ENCODE measurements at regions not wholly inside any gene's neighbourhood (a gene's known extent, or its start where the extent isn't known, plus 50 kb on each side); places are given as distances from the start of the nearest gene placed in this dataset.

DNA sequence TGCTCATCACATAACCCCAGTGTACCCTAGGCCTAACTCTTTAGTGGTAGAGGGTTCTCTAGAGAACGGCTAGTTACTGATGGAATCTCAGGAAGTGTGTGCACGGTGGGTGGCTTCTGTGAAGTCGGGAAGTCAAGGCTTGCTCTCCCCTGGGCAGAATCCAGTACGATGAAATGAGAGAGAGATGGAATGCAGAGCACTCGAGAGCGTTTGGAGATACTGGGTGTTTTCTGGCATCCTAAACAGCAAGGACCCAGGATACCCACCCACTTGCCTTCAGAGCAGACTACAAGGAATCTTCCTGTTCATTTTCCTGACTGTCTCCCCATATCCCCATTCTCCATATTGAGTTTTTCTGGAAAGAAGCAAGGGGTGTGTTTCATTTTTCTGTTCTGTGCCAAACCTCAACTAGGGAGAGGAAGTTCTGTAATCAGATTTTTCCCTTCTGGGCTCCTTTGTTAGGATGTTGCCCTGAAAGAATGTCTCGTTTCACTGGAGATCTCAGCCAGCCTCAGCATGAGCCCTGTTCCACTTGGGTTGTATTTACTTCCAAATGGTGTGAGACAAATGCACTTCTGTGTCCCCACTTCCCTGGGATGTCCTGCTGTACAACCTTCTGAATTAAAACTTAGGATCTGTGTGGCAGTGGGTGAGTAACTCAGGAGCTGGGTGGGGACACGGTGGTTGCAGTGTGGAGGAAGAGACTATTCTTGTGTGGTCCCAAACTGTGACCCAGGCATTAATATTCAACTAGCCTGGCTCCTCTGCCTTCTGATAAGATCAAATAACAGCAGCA is 108.9 kb upstream of the SPRY4 start:
- ATAC-seq: peak; percentile 66
- H2AFZ ChIP-seq (ENCODE audit: low read length): no peak overlapping the region
- ChIA-PET CTCF (ENCODE audit: low intra/inter-chr PET ratio, low total read pairs) (no interaction called here), POLR2A (no interaction called here)
- H3K4me1 ChIP-seq (ENCODE audit: insufficient read depth, low read length): peaks cover 46% of the 10 kb centered on the region
- H3K36me3 ChIP-seq (replicated peaks in 1 of 2; ENCODE audit: control insufficient read depth in 1 of 2, insufficient read depth in 2 of 2, low read length in 2 of 2): no peaks in the 10 kb centered on the region; a peak in 1 of 5 replicates
- FAIRE-seq: peak; percentile 46
- H4K20me1 ChIP-seq (ENCODE audit: insufficient read depth, low read length): no peaks in the 10 kb centered on the region
- no peaks in the 10 kb centered on the region for H3K79me2 ChIP-seq (ENCODE audit: insufficient read depth, low read length)
- H3K4me2 ChIP-seq (ENCODE audit: low read depth, low read length): 0 out of 2 replicates have a peak overlapping the region, but pooled peaks have one; percentile 34
- intact Hi-C loops (cut with micrococcal nuclease; ENCODE audit: unreplicated experiment) (no loop called here), in situ Hi-C loops (cut with HindIII; ENCODE audit: extremely low pct_ligation_motif_present, low pct_unique_long_range_greater_than_20kb) (no loop called here)
- DNase-seq (ENCODE audit: low spot score): peak; percentile 46
- no peaks in the 10 kb centered on the region for H3K9me3 ChIP-seq (ENCODE audit: low read length)
- no peaks in the 10 kb centered on the region for H3K27me3 ChIP-seq (ENCODE audit: control insufficient read depth in 1 of 2, insufficient read depth in 2 of 2, low read length in 2 of 2)
- H3K9ac ChIP-seq (ENCODE audit: insufficient read depth, low read depth, low read length): no peak overlapping the region
- H3K27ac ChIP-seq (ENCODE audit: extremely low read length, insufficient read depth, low read length): no peak overlapping the region
- TF ChIP-seq TSC22D2 (CRISPR knock-in tag; IDR thresholded peaks at IDR 0.05; ENCODE audit: borderline replicate concordance) (no peak), FOXK2 (IDR thresholded peaks at IDR 0.05) (no peak), TAF15 (IDR thresholded peaks at IDR 0.05; ENCODE audit: low read depth, low read length, poor library complexity, severe bottlenecking) (no peak), SAP130 (CRISPR knock-in tag; IDR thresholded peaks at IDR 0.05; ENCODE audit: low read depth) (no peak; the same call in 1 of the 2 replicates), ZNF777 (CRISPR knock-in tag; IDR thresholded peaks at IDR 0.05) (no peak), ZNF607 (CRISPR knock-in tag; IDR thresholded peaks at IDR 0.05; ENCODE audit: borderline replicate concordance) (no peak), ZNF18 (CRISPR knock-in tag; IDR thresholded peaks at IDR 0.05; ENCODE audit: insufficient replicate concordance) (no peak), THYN1 (CRISPR knock-in tag; IDR thresholded peaks at IDR 0.05; ENCODE audit: borderline replicate concordance, low read depth) (no peak), ZNF747 (CRISPR knock-in tag; IDR thresholded peaks at IDR 0.05; ENCODE audit: borderline replicate concordance) (no peak), ZNF276 (CRISPR knock-in tag; IDR thresholded peaks at IDR 0.05; ENCODE audit: low read depth) (no peak), KLF13 (CRISPR knock-in tag; IDR thresholded peaks at IDR 0.05) (no peak), SUZ12 (IDR thresholded peaks at IDR 0.05; ENCODE audit: low read depth, low read length) (no peak), HNF4A (CRISPR knock-in tag; IDR thresholded peaks at IDR 0.05) (no peak), RCOR2 (CRISPR knock-in tag; IDR thresholded peaks at IDR 0.05) (no peak), ZFP36L1 (CRISPR knock-in tag; IDR thresholded peaks at IDR 0.05) (no peak), ZNF337 (CRISPR knock-in tag; IDR thresholded peaks at IDR 0.05; ENCODE audit: borderline replicate concordance, low read depth) (no peak), TOPORS (CRISPR knock-in tag; IDR thresholded peaks at IDR 0.05) (no peak), CHD4 (IDR thresholded peaks at IDR 0.05; ENCODE audit: borderline replicate concordance, low read length) (no peak)
- TF ChIP-seq, protein P1, sequence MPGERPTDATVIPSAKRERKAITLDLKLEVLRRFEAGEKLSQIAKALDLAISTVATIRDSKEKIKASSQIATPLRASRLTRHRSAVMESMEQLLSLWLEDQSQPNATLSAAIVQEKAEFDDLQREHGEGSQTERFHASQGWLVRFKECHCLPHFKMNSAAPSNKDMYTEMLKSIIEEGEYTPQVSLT (CRISPR knock-in tag; IDR thresholded peaks at IDR 0.05; ENCODE audit: borderline replicate concordance, low read depth): no peak
- no TSS peak for BruUV-seq (replicated peaks)
- WGBS (ENCODE audit: low lambda C conversion rate): 67% methylated on average over 8 of the region's 8 CpGs
- no peak overlapping the region for H3K4me3 ChIP-seq (replicated peaks in 1 of 3; ENCODE audit: insufficient read depth in 1 of 3, low read depth in 2 of 3, low read length in 3 of 3)
